ENCODE measurements at regions not wholly inside any gene's neighbourhood (a gene's known extent, or its start where the extent isn't known, plus 50 kb on each side); places are given as distances from the start of the nearest gene placed in this dataset.

DNA sequence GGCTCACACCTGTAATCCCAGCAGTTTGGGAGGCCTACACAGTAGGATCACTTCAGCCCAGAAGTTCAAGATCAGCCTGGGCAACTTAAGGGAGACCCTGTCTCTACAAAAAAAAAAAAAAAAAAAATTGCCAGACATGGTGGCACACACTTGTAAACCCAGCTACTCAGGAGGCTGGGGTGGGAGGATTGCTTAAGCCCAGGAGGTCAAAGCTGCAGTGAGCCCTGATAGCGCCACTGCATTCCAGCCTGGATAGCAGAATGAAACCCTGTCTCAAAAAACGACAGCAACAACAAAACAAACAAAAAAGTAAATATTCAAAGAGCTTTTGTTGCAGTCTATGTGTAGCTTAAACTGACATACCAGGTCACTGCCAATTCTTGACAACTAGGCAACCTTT lies 63.1 kb upstream of the TANK start:
- DNase-seq (ENCODE audit: low read depth in 2 of 3, low spot score in 1 of 3), result no peak

DNA sequence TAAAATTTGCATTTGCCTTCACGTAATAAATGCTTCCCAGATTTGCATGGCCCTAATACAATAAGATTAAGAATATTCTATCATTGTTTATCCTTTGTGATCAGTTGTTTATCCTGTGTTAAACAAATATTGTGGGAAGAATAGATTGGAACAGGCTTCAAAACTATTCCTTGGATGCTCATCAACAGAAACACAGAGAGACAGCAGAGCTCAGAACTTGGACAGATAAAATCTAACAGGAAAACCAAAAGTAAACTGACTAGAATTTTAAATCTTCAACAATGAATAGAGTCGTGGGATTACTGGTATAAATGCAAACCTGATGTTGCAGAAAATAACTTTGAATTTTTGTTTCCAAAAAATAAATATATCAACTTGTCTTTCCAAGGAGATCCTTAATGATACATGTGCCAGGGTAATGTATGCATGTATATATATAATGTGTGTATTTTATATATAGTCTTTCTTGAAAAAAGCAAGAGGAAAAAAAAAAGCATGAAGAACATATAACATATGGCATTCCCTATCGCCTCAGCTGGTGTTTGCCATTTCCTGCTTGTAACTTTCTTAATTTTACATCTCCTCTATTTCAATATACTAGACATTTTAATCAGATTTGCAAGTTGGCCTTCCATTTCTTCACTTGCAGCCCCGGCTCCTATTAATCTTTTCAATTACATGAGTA lies 59.9 kb upstream of the TANK start:
- no peak for DNase-seq (ENCODE audit: low read depth in 2 of 3, low spot score in 1 of 3)

DNA sequence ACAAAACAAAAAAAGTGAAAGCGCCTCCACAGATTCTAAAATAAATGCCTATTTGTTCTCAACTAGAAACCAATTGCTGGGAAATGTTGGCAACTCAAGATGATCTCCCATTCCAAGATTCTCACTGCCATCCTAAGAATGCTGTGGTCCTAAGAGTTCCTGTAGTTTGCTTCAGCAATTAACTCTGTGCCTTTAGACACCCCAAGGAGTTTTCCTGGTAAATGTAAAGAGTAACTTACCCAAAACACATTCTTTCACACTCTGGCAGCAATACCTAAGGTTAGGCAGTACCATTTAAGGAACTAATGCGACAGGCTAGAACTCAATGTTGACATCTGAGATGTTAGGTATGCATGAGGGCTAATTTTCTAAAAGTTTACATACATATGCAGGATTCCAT lies 58.8 kb upstream of the TANK start:
- DNase-seq (ENCODE audit: low read depth in 2 of 3, low spot score in 1 of 3), result no peak

DNA sequence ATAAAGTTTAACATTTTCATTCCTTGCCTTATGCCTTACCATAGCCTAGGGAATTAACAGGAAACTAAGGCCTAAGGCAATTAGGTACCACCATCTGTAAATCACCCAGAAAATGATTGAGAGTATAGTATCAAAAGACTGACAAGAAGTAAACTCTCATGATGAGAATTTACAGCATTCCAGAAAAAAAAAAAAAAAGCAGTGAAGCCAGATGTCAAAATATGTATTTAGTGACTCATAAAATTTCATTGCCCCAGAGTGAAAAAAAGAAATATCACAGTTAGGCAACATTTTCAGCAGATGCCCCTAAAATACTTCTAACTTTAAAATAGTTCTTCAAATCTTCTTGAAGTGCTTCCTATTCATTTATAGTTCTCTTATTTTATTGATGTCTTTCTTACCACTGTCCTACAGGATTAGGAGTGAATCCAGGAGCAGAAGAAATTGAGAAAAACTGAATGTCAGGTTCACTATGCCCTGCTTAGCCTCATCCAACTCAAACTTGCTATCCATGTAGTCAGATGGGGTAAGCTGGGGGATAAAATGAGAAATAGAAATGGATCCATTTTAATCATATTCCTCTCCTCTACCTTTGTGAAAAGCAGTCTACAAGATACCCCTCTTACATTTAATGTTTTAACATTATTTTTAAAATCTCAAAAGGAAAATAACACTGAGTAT lies 57.3 kb upstream of the TANK start:
- no peak for DNase-seq (ENCODE audit: low read depth in 2 of 3, low spot score in 1 of 3)

DNA sequence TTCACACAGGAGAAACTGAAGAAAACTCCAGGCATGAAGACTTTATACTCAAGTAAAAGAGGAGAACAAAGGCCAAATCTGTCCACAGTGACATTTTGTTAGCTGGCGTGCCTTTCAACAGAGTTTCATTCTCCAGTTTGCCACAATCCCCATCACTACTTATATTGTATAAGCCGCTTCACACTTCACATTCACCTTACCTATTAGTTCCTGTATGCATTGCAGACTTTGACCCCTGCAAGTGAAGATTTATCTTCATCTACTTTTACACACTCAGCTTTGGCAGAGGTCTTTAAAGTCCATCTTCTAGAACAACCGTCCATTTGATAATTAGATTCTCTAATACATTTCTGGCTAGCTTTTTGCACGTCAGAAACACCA lies 56.8 kb upstream of the TANK start:
- DNase-seq (ENCODE audit: low read depth in 2 of 3, low spot score in 1 of 3), result no peak

DNA sequence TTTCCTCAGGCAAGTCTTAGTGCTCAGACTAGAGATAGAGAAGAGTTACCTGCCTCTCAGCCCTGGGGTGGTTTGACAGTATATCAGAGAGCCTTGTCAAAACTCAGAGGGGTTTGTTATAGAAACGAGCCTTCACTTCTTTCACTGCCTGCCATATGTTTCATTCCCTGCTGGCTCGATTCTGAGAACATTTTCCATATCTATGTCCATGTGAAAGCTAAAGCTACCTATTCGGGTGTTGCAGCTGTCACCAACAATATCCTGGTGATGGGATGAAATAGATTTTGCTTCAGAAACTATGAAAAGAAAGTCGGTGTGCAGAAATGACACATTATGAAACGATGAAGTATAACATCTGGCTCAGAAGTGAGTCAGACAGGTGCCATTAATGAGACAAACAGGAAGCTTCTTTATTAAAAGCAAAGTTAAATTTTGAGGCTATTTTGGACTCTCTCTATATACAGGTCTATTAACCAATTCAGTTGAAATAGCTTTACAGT lies 56.1 kb upstream of the TANK start:
- no peak for DNase-seq (ENCODE audit: low read depth in 2 of 3, low spot score in 1 of 3)

DNA sequence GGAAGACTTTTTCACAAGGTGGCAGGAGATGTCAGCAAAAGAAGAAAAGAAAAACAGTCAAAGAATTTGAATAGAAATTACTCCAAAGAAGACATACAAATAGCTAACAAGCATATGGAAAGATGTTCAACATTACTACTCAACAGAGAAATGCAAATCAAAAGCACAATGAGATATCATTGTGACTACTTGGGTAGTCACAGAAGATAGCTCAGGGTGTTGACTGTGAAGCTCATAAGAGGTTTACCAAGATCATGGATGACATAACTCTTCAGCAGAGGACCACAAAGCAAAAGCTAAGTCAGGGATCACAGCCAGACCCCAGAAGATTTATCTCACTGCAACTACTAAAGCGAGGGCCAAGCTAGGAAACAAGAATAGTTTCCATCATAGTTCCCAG lies 53.0 kb upstream of the TANK start:
- DNase-seq (ENCODE audit: low read depth in 2 of 3, low spot score in 1 of 3), result no peak
